Caco-2 (cell line): ENCODE measurements at regions not wholly inside any gene's neighbourhood (a gene's known extent, or its start where the extent isn't known, plus 50 kb on each side); places are given as distances from the start of the nearest gene placed in this dataset.

ENCODE experiments used
- BruUV-seq: library from RNA; stranded (reverse); fragments of 400-500 nt; replicated peaks from 2 replicates; lab custom pipeline; 2021; lab: Mats Ljungman, UMichigan
- CTCF ChIA-PET: fragments of 300-600 bp; sonication (Branson Sonifier 250); formaldehyde crosslinking; loops from one replicate; lab custom pipeline; 2022; ENCODE audit warnings: antibody characterized with exemption; lab: Charles Lee
- POLR2A ChIA-PET: fragments of 300-600 bp; sonication (Branson Sonifier 250); formaldehyde crosslinking; loops from one replicate; lab custom pipeline; 2022; ENCODE audit warnings: antibody characterized with exemption; lab: Charles Lee
- DNase-seq, 2 experiments: peaks; one replicate each; pipeline versions ENCODE4 v3.0.0 to v3.0.0-alpha.2; 2020 to 2022
- H3K27me3 ChIP-seq: replicated peaks from 2 replicates; pipeline ENCODE4 v1.6.0; 2011; ENCODE audit warnings: low read length; ENCODE audit not compliant: control insufficient read depth, insufficient read depth
- H3K36me3 ChIP-seq: 2 replicates; pipeline ENCODE4 v1.5.1; 2011; ENCODE audit warnings: low read length; ENCODE audit not compliant: control insufficient read depth, insufficient read depth
- H3K4me1 ChIP-seq: fragments of 250-450 bp; sonication (Bioruptor Pico); 2 replicates; pipeline ENCODE4 v1.5.1; 2020; ENCODE audit warnings: mild to moderate bottlenecking
- H3K4me3 ChIP-seq: 2 replicates; pipeline ENCODE4 v1.5.1; 2011; ENCODE audit warnings: low read depth, mild to moderate bottlenecking, control low read depth, low read length
- H3K9me3 ChIP-seq: fragments of 250-450 bp; sonication (Bioruptor Pico); 2 replicates; pipeline ENCODE4 v1.5.1; 2020; ENCODE audit warnings: mild to moderate bottlenecking, moderate library complexity
- H3K27ac Mint-ChIP-seq: one replicate; pipeline ENCODE4 v1.8.0; 2022; ENCODE audit warnings: mixed read lengths; ENCODE audit not compliant: unreplicated experiment
- H3K27me3 Mint-ChIP-seq: one replicate; pipeline ENCODE4 v1.8.0; 2022; ENCODE audit warnings: mixed read lengths; ENCODE audit not compliant: insufficient read depth, unreplicated experiment
- H3K36me3 Mint-ChIP-seq: one replicate; pipeline ENCODE4 v1.8.0; 2022; ENCODE audit warnings: mild to moderate bottlenecking, mixed read lengths; ENCODE audit not compliant: insufficient read depth, unreplicated experiment
- H3K4me1 Mint-ChIP-seq: one replicate; pipeline ENCODE4 v1.8.0; 2022; ENCODE audit warnings: low read depth, mixed read lengths; ENCODE audit not compliant: unreplicated experiment
- H3K4me3 Mint-ChIP-seq: one replicate; pipeline ENCODE4 v1.8.0; 2022; ENCODE audit warnings: mild to moderate bottlenecking, moderate library complexity, mixed read lengths; ENCODE audit not compliant: unreplicated experiment
- H3K9me3 Mint-ChIP-seq: one replicate; pipeline ENCODE4 v1.8.0; 2022; ENCODE audit warnings: mixed read lengths; ENCODE audit not compliant: unreplicated experiment
- CTCF ChIP-seq, 2 experiments: fragments of 200-600 bp in 1 of 2; IDR thresholded peaks; 1 replicate in 1 of 2; 2 replicates in 1 of 2; pipeline versions ENCODE4 v1.5.1 to v1.8.0; 2011 to 2022; ENCODE audit warnings: antibody characterized with exemption in 1 of 2, control low read depth in 1 of 2, inconsistent platforms in 1 of 2, low read depth in 1 of 2, low read length in 1 of 2, mild to moderate bottlenecking in 1 of 2, moderate library complexity in 1 of 2; ENCODE audit not compliant: insufficient read depth in 1 of 2, severe bottlenecking in 1 of 2, unreplicated experiment in 1 of 2
- intact Hi-C: fragments of 100-400 bp; cut with micrococcal nuclease; formaldehyde crosslinking; loops from one replicate; pipeline ENCODE4 v1.10.0; 2022; ENCODE audit not compliant: unreplicated experiment

- H3K4me1 Mint-ChIP-seq: no peaks in the 10 kb centered on the region
- no peaks in the 10 kb centered on the region for H3K9me3 Mint-ChIP-seq
- no peak for DNase-seq
- POLR2A ChIA-PET: no interaction called here
- TF ChIP-seq CTCF (IDR thresholded peaks at IDR 0.05; ENCODE audit: insufficient read depth in 1 of 2, low read depth in 1 of 2, low read length in 1 of 2, severe bottlenecking in 1 of 2, unreplicated experiment in 1 of 2): no peak
- H3K9me3 ChIP-seq: no peaks in the 10 kb centered on the region
- no peak overlapping the region for H3K4me3 Mint-ChIP-seq
- no peaks in the 10 kb centered on the region for H3K36me3 Mint-ChIP-seq
- no peaks in the 10 kb centered on the region for H3K27me3 Mint-ChIP-seq
- CTCF ChIA-PET: no interaction called here
- no peak overlapping the region for H3K27ac Mint-ChIP-seq
- no peaks in the 10 kb centered on the region for H3K27me3 ChIP-seq
- H3K4me3 ChIP-seq: no peak overlapping the region
- no peaks in the 10 kb centered on the region for H3K4me1 ChIP-seq
- intact Hi-C loops: no loop called here
- BruUV-seq: no TSS peak
- H3K36me3 ChIP-seq: no peaks in the 10 kb centered on the region
These were observed 113.8 kb upstream of the SALL3 start for GRCh38 chr18:78865771-78866310.

GRCh38 chr18:78867131-78867530 is 112.5 kb upstream of the SALL3 start:
- Mint-ChIP-seq H3K27ac (no peak overlapping the region), H3K4me3 (no peak overlapping the region), H3K36me3 (no peaks in the 10 kb centered on the region), H3K27me3 (no peaks in the 10 kb centered on the region), H3K4me1 (no peaks in the 10 kb centered on the region), H3K9me3 (no peaks in the 10 kb centered on the region)
- Histone ChIP-seq H3K36me3 (no peaks in the 10 kb centered on the region), H3K27me3 (no peaks in the 10 kb centered on the region), H3K4me1 (no peaks in the 10 kb centered on the region), H3K9me3 (no peaks in the 10 kb centered on the region), H3K4me3 (no peak overlapping the region)
- ChIA-PET POLR2A (no interaction called here), CTCF (no interaction called here)
- no TSS peak for BruUV-seq
- intact Hi-C loops: no loop called here
- no peak for TF ChIP-seq CTCF (IDR thresholded peaks at IDR 0.05; ENCODE audit: insufficient read depth in 1 of 2, low read depth in 1 of 2, low read length in 1 of 2, severe bottlenecking in 1 of 2, unreplicated experiment in 1 of 2)
- no peak for DNase-seq

DNA sequence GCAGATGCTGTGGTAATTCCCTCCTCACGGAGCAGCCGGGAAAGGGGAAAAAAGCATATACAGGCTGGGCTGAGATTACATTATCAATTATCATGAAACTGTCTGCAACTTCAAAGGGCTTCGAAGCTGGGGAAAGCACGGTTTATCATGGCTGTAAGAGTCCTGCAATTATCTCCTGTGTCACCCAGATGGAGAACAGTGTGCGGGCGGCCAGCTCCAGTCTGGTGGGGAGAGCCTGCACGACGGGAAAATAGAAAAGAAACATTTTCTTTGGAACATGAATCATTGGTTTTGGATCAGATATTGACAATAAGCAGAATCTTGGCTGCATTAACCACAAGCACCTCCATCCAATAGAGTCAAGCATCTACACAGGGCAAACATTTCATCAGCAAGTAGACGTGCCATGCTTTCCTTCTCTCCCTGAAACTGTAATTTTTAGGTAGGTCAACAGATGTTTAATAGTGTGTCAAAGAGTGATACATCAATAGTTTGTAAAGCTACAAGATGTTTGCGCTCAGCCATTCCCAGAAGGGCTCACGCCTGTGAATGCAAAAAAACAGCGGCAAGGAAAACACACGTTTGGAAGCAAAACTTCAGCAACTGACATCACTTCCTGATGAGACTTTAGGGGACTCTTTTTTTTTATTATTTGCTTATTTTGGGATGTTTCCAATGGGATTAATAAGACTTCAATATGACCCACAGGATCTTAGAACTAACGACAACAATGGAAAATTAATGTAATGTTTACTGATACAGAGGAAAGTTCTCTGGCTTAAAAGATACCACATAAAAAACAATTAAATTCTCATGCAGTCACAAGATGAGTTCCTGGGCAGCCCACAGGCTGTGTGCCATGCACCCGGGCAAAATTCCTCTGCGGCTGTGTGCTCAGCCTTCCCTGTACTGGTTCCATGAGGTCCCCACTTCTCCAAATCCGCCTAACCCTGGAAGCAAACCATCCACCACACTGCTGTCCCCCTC is 111.0 kb upstream of the SALL3 start:
- Histone ChIP-seq H3K27me3 (no peaks in the 10 kb centered on the region), H3K4me3 (no peak overlapping the region), H3K4me1 (no peaks in the 10 kb centered on the region), H3K9me3 (no peaks in the 10 kb centered on the region), H3K36me3 (no peaks in the 10 kb centered on the region)
- intact Hi-C loops: no loop called here
- no peak for TF ChIP-seq CTCF (IDR thresholded peaks at IDR 0.05; ENCODE audit: insufficient read depth in 1 of 2, low read depth in 1 of 2, low read length in 1 of 2, severe bottlenecking in 1 of 2, unreplicated experiment in 1 of 2)
- no peaks in the 10 kb centered on the region for H3K4me1 Mint-ChIP-seq
- H3K9me3 Mint-ChIP-seq: no peaks in the 10 kb centered on the region
- no peak for DNase-seq
- no TSS peak for BruUV-seq
- H3K27ac Mint-ChIP-seq: no peak overlapping the region
- ChIA-PET POLR2A (no interaction called here), CTCF (no interaction called here)
- H3K4me3 Mint-ChIP-seq: no peak overlapping the region
- H3K27me3 Mint-ChIP-seq: no peaks in the 10 kb centered on the region
- no peaks in the 10 kb centered on the region for H3K36me3 Mint-ChIP-seq
